ENCODE measurements at regions not wholly inside any gene's neighbourhood (a gene's known extent, or its start where the extent isn't known, plus 50 kb on each side); places are given as distances from the start of the nearest gene placed in this dataset.

- TF ChIP-seq CTCF (conservative IDR thresholded peaks at IDR 0.05; ENCODE audit: low read depth, low read length): no peak
- H3K27ac ChIP-seq: no peak overlapping the region
- no peak overlapping the region for H3K9ac ChIP-seq
- H3K36me3 ChIP-seq (ENCODE audit: insufficient read depth): no peaks in the 10 kb centered on the region
- no peak overlapping the region for H2AFZ ChIP-seq (ENCODE audit: low read depth)
- no peaks in the 10 kb centered on the region for H3K4me1 ChIP-seq (ENCODE audit: low read depth, poor library complexity, severe bottlenecking)
- no peaks in the 10 kb centered on the region for H4K20me1 ChIP-seq (ENCODE audit: insufficient read depth)
- H3K27me3 ChIP-seq (ENCODE audit: insufficient read depth, low read depth): no peaks in the 10 kb centered on the region
- no peaks in the 10 kb centered on the region for H3K79me2 ChIP-seq (ENCODE audit: insufficient read depth, low read depth)
- H3K4me3 ChIP-seq (IDR thresholded peaks at IDR 0.05; ENCODE audit: insufficient read depth, low read depth, low read length): no peak overlapping the region
- H3K4me2 ChIP-seq: no peak overlapping the region
These were observed 287.4 kb upstream of the DCBLD2 start for GRCh38 chr3:99188936-99189335.

GRCh38 chr3:99186016-99186415 is 284.5 kb upstream of the DCBLD2 start:
- Histone ChIP-seq H3K4me1 (ENCODE audit: low read depth, poor library complexity, severe bottlenecking) (no peaks in the 10 kb centered on the region), H3K36me3 (ENCODE audit: insufficient read depth) (no peaks in the 10 kb centered on the region), H3K4me3 (IDR thresholded peaks at IDR 0.05; ENCODE audit: insufficient read depth, low read depth, low read length) (no peak overlapping the region), H3K9ac (no peak overlapping the region), H2AFZ (ENCODE audit: low read depth) (no peak overlapping the region), H4K20me1 (ENCODE audit: insufficient read depth) (no peaks in the 10 kb centered on the region), H3K27me3 (ENCODE audit: insufficient read depth, low read depth) (no peaks in the 10 kb centered on the region), H3K4me2 (no peak overlapping the region), H3K27ac (no peak overlapping the region), H3K79me2 (ENCODE audit: insufficient read depth, low read depth) (no peaks in the 10 kb centered on the region)
- TF ChIP-seq CTCF (conservative IDR thresholded peaks at IDR 0.05; ENCODE audit: low read depth, low read length): no peak

GRCh38 chr3:99176169-99176964 is 274.9 kb upstream of the DCBLD2 start:
- Histone ChIP-seq H2AFZ (ENCODE audit: low read depth) (no peak overlapping the region), H3K27ac (no peak overlapping the region)
- TF ChIP-seq CTCF (conservative IDR thresholded peaks at IDR 0.05; ENCODE audit: low read depth, low read length): no peak

GRCh38 chr3:99175276-99175812 is 273.8 kb upstream of the DCBLD2 start:
- H3K27ac ChIP-seq: no peak overlapping the region

More at GRCh38 chr3:99176169-99176964, 274.9 kb upstream of the DCBLD2 start:
- no peaks in the 10 kb centered on the region for H3K4me1 ChIP-seq (ENCODE audit: low read depth, poor library complexity, severe bottlenecking)
- H3K9ac ChIP-seq: no peak overlapping the region
- H3K27me3 ChIP-seq (ENCODE audit: insufficient read depth, low read depth): no peaks in the 10 kb centered on the region
- no peak overlapping the region for H3K4me3 ChIP-seq (IDR thresholded peaks at IDR 0.05; ENCODE audit: insufficient read depth, low read depth, low read length)
- no peak overlapping the region for H3K4me2 ChIP-seq
- H4K20me1 ChIP-seq (ENCODE audit: insufficient read depth): no peaks in the 10 kb centered on the region
- H3K36me3 ChIP-seq (ENCODE audit: insufficient read depth): no peaks in the 10 kb centered on the region
- no peaks in the 10 kb centered on the region for H3K79me2 ChIP-seq (ENCODE audit: insufficient read depth, low read depth)

More at GRCh38 chr3:99175276-99175812, 273.8 kb upstream of the DCBLD2 start:
- Histone ChIP-seq H3K79me2 (ENCODE audit: insufficient read depth, low read depth) (no peaks in the 10 kb centered on the region), H4K20me1 (ENCODE audit: insufficient read depth) (no peaks in the 10 kb centered on the region), H3K4me3 (IDR thresholded peaks at IDR 0.05; ENCODE audit: insufficient read depth, low read depth, low read length) (no peak overlapping the region), H3K4me1 (ENCODE audit: low read depth, poor library complexity, severe bottlenecking) (no peaks in the 10 kb centered on the region), H3K9ac (no peak overlapping the region), H2AFZ (ENCODE audit: low read depth) (no peak overlapping the region), H3K4me2 (no peak overlapping the region), H3K27me3 (ENCODE audit: insufficient read depth, low read depth) (no peaks in the 10 kb centered on the region), H3K36me3 (ENCODE audit: insufficient read depth) (no peaks in the 10 kb centered on the region)
- no peak for TF ChIP-seq CTCF (conservative IDR thresholded peaks at IDR 0.05; ENCODE audit: low read depth, low read length)
